Keratinocyte (primary cell): ENCODE measurements at regions not wholly inside any gene's neighbourhood (a gene's known extent, or its start where the extent isn't known, plus 50 kb on each side); places are given as distances from the start of the nearest gene placed in this dataset.

ENCODE experiments used
- DNase-seq: peaks from one replicate; pipeline ENCODE4 v3.0.0-alpha.2; 2011; ENCODE audit warnings: low read depth, missing footprints, low spot score
- FAIRE-seq: peaks from 2 replicates; lab custom pipeline; 2011; peaks lifted over from hg19 to GRCh38; lab: Jason Lieb, UNC
- H2AFZ ChIP-seq: 2 replicates; pipeline ENCODE4 v1.6.0; 2012; ENCODE audit warnings: low read length, control low read depth, inconsistent platforms; ENCODE audit not compliant: control insufficient read depth
- H3K27ac ChIP-seq: 2 replicates; pipeline ENCODE4 v1.5.1; 2011; ENCODE audit warnings: low read length; ENCODE audit not compliant: control insufficient read depth, insufficient read depth
- H3K27me3 ChIP-seq: 3 replicates; pipeline ENCODE4 v1.6.0; 2011; ENCODE audit warnings: low read length; ENCODE audit not compliant: control insufficient read depth, insufficient read depth; ENCODE audit errors: extremely low read depth
- H3K36me3 ChIP-seq, 2 experiments: 2 replicates in 1 of 2; 3 replicates in 1 of 2; pipeline ENCODE4 v1.5.1; 2011; ENCODE audit warnings: low read length in 2 of 2, mild to moderate bottlenecking in 1 of 2; ENCODE audit not compliant: control insufficient read depth in 2 of 2, insufficient read depth in 2 of 2; ENCODE audit errors: extremely low read depth in 1 of 2
- H3K4me1 ChIP-seq: 3 replicates; pipeline ENCODE4 v1.5.1; 2011; ENCODE audit warnings: low read length; ENCODE audit not compliant: control insufficient read depth, insufficient read depth; ENCODE audit errors: extremely low read depth
- H3K4me2 ChIP-seq: 3 replicates; pipeline ENCODE4 v1.6.0; 2011; ENCODE audit warnings: low read depth, low read length; ENCODE audit not compliant: control insufficient read depth, insufficient read depth; ENCODE audit errors: extremely low read depth
- H3K4me3 ChIP-seq, 3 experiments: fragments of 200-600 bp in 1 of 3; sonication (generic) in 1 of 3; 2 replicates in 2 of 3; 3 replicates in 1 of 3; pipeline ENCODE4 v1.5.1; 2011 to 2016; ENCODE audit warnings: low read length in 3 of 3, mild to moderate bottlenecking in 3 of 3, control low read depth in 2 of 3, inconsistent platforms in 1 of 3, low read depth in 1 of 3, mixed read lengths in 1 of 3, mixed run types in 1 of 3, moderate library complexity in 1 of 3; ENCODE audit not compliant: control insufficient read depth in 2 of 3, insufficient read depth in 2 of 3; ENCODE audit errors: extremely low read depth in 1 of 3
- H3K79me2 ChIP-seq: 2 replicates; pipeline ENCODE4 v1.6.0; 2012; ENCODE audit warnings: low read length; ENCODE audit not compliant: control insufficient read depth, insufficient read depth
- H3K9ac ChIP-seq: 3 replicates; pipeline ENCODE4 v1.6.0; 2011; ENCODE audit warnings: low read length; ENCODE audit not compliant: control insufficient read depth, insufficient read depth; ENCODE audit errors: extremely low read depth
- H3K9me1 ChIP-seq: 3 replicates; pipeline ENCODE4 v1.6.0; 2011; ENCODE audit warnings: low read length; ENCODE audit not compliant: control insufficient read depth, insufficient read depth; ENCODE audit errors: extremely low read depth
- H3K9me3 ChIP-seq: 2 replicates; pipeline ENCODE4 v1.5.1; 2012; ENCODE audit warnings: low read depth, low read length; ENCODE audit not compliant: control insufficient read depth
- H4K20me1 ChIP-seq: 3 replicates; pipeline ENCODE4 v1.6.0; 2011; ENCODE audit warnings: low read length; ENCODE audit not compliant: control insufficient read depth, insufficient read depth; ENCODE audit errors: extremely low read depth
- EZH2 ChIP-seq: IDR thresholded peaks from one replicate; pipeline ENCODE4 v1.6.1; 2012; ENCODE audit warnings: inconsistent platforms, mild to moderate bottlenecking, low read length, moderate library complexity
- dilution Hi-C: fragments of 300-500 bp; cut with MboI; formaldehyde crosslinking; loops from one replicate; pipeline ENCODE4 v1.7.0; 2020; ENCODE audit warnings: low sequenced_read_pairs; ENCODE audit not compliant: extremely low pct_ligation_motif_present
- TF ChIP-seq, protein P1 (sequence below), 3 experiments: IDR thresholded peaks in 1 of 3; conservative IDR thresholded peaks in 1 of 3; optimal IDR thresholded peaks in 1 of 3; 2 replicates in 2 of 3; 3 replicates in 1 of 3; pipeline versions ENCODE3 to v1.5.1; 2011; ENCODE audit warnings: low read length in 3 of 3, mild to moderate bottlenecking in 3 of 3, moderate library complexity in 2 of 3, control low read depth in 1 of 3, inconsistent platforms in 1 of 3; ENCODE audit not compliant: insufficient read depth in 2 of 3; ENCODE audit errors: extremely low read depth in 1 of 3

DNA sequence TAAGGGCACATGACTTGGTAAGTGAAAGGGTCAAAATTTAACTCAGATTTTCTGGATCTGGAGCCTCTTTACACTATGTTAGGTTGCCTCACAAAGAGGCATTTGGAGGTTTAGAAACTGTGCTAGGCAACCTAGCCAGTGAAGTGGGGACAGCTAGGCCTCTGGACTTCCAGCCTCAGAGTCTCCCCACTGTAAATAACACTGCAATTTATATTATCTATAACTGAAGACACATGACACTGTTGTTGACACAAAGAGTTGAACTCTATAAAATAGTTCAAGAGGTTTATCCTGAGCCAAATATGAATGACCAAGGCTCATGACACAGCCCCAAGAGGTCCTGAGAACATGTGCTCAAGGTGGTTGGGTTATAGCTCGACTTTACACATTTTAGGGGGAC is 74.9 kb upstream of the IQCM start:
- FAIRE-seq (no peak), DNase-seq (no peak)
- H3K36me3 ChIP-seq: no peaks in the 10 kb centered on the region
- no peaks in the 10 kb centered on the region for H3K4me1 ChIP-seq
- no peak overlapping the region for H3K4me2 ChIP-seq
- H3K9me1 ChIP-seq: no peaks in the 10 kb centered on the region
- no peaks in the 10 kb centered on the region for H3K9me3 ChIP-seq
- no peak overlapping the region for H3K9ac ChIP-seq
- H3K27ac ChIP-seq: no peak overlapping the region
- dilution Hi-C loops: no loop called here
- no peaks in the 10 kb centered on the region for H3K27me3 ChIP-seq
- no peak overlapping the region for H3K4me3 ChIP-seq
- H3K79me2 ChIP-seq: no peaks in the 10 kb centered on the region
- H4K20me1 ChIP-seq: no peaks in the 10 kb centered on the region
- TF ChIP-seq EZH2: no peak
- TF ChIP-seq, protein P1, sequence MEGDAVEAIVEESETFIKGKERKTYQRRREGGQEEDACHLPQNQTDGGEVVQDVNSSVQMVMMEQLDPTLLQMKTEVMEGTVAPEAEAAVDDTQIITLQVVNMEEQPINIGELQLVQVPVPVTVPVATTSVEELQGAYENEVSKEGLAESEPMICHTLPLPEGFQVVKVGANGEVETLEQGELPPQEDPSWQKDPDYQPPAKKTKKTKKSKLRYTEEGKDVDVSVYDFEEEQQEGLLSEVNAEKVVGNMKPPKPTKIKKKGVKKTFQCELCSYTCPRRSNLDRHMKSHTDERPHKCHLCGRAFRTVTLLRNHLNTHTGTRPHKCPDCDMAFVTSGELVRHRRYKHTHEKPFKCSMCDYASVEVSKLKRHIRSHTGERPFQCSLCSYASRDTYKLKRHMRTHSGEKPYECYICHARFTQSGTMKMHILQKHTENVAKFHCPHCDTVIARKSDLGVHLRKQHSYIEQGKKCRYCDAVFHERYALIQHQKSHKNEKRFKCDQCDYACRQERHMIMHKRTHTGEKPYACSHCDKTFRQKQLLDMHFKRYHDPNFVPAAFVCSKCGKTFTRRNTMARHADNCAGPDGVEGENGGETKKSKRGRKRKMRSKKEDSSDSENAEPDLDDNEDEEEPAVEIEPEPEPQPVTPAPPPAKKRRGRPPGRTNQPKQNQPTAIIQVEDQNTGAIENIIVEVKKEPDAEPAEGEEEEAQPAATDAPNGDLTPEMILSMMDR (optimal IDR thresholded peaks at IDR 0.05 in 1 of 3, IDR thresholded peaks at IDR 0.05 in 1 of 3, conservative IDR thresholded peaks at IDR 0.05 in 1 of 3; ENCODE audit: extremely low read depth in 1 of 3, insufficient read depth in 2 of 3, low read length in 3 of 3): no peak
- no peak overlapping the region for H2AFZ ChIP-seq

DNA sequence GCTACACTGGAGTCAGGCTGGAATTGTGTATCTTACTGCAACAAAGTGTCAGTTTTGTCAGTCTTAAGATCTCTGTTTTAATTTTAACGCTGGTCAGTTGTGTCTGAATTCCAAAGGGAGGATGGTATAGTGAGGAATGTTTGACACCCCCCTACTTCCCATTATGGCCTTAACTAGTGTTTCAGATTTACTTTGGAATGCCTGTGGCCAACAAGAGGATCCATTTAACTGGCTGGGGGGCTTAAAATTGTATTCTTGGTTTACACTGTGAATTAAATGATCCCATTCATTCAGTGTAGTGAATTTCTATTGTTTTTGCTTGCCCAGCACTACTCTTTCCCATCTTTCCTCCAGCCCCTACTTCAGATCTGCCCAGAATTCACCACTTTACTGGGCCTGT is 75.8 kb upstream of the IQCM start:
- dilution Hi-C loops: no loop called here
- H3K4me3 ChIP-seq: no peak overlapping the region
- H3K36me3 ChIP-seq: no peaks in the 10 kb centered on the region
- H3K4me1 ChIP-seq: no peaks in the 10 kb centered on the region
- H3K79me2 ChIP-seq: no peaks in the 10 kb centered on the region
- no peaks in the 10 kb centered on the region for H3K27me3 ChIP-seq
- no peak overlapping the region for H3K4me2 ChIP-seq
- no peak for DNase-seq
- no peaks in the 10 kb centered on the region for H3K9me3 ChIP-seq
- no peak for TF ChIP-seq EZH2
- TF ChIP-seq, protein P1 (optimal IDR thresholded peaks at IDR 0.05 in 1 of 3, IDR thresholded peaks at IDR 0.05 in 1 of 3, conservative IDR thresholded peaks at IDR 0.05 in 1 of 3; ENCODE audit: extremely low read depth in 1 of 3, insufficient read depth in 2 of 3, low read length in 3 of 3): no peak
- FAIRE-seq: no peak
- H3K27ac ChIP-seq: no peak overlapping the region
- H4K20me1 ChIP-seq: no peaks in the 10 kb centered on the region
- H2AFZ ChIP-seq: no peak overlapping the region
- H3K9me1 ChIP-seq: no peaks in the 10 kb centered on the region
- no peak overlapping the region for H3K9ac ChIP-seq
